SK-N-MC (cell line): ENCODE measurements at regions not wholly inside any gene's neighbourhood (a gene's known extent, or its start where the extent isn't known, plus 50 kb on each side); places are given as distances from the start of the nearest gene placed in this dataset.

Experiments
- EZH2 ChIP-seq: fragments of 200-600 bp; sonication (generic); IDR thresholded peaks from one replicate; pipeline ENCODE4 v1.6.1; 2017; ENCODE audit warnings: antibody characterized with exemption
- POLR2AphosphoS5 ChIP-seq: IDR thresholded peaks from 2 replicates; pipeline ENCODE4 v1.6.1; 2012; ENCODE audit warnings: mild to moderate bottlenecking, low read depth, low read length, borderline replicate concordance

DNA sequence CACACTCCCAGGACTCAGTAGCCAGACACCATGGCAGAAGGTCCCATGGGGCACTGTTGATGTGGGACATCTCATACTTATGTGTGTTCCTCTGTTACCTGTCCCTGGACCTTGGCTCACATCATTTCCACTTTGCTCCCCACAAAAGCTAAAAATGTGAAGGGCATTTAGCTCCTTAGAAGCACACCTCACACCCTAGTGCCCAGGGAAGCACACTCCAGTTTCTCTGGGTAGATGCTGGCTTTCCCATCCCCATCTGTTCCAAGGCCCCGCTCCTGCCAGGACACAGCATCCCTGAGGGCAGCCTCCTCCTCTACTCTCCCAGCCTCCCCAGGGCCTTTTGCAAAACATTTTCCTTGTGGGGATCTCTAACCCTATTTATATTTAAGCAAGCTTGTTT, 572.4 kb upstream of the MGMT start:
- no peak for TF ChIP-seq POLR2AphosphoS5
- no peak for TF ChIP-seq EZH2
